ENCODE measurements at regions not wholly inside any gene's neighbourhood (a gene's known extent, or its start where the extent isn't known, plus 50 kb on each side); places are given as distances from the start of the nearest gene placed in this dataset.
"Not testable (repeated sequence)": the region's sequence is repeated elsewhere in the genome, so short reads cannot be mapped to it uniquely, and the experiment has no call there.

- no peak for DNase-seq
Observed at GRCh38 chr20:29687438-29687837, 1570.0 kb upstream of the DEFB115 start.

GRCh38 chr20:29689411-29690225 lies 1567.8 kb upstream of the DEFB115 start:
- DNase-seq, result no peak

- DNase-seq, result no peak
Observed at GRCh38 chr20:29690274-29690673, 1567.2 kb upstream of the DEFB115 start.

- no peak for DNase-seq
Observed at GRCh38 chr20:29740601-29740950, 1516.9 kb upstream of the DEFB115 start.

- DNase-seq, result no peak
Observed at GRCh38 chr20:29740951-29741593, 1516.4 kb upstream of the DEFB115 start.

- DNase-seq, result no peak
Observed at GRCh38 chr20:29741594-29741893, 1515.9 kb upstream of the DEFB115 start.

GRCh38 chr20:29741894-29742698 lies 1515.4 kb upstream of the DEFB115 start:
- DNase-seq, result no peak

GRCh38 chr20:29742699-29743100 lies 1514.8 kb upstream of the DEFB115 start:
- DNase-seq, result no peak

GRCh38 chr20:29743101-29743931 lies 1514.1 kb upstream of the DEFB115 start:
- DNase-seq, result no peak

GRCh38 chr20:29744071-29744470 lies 1513.4 kb upstream of the DEFB115 start:
- no peak for DNase-seq

GRCh38 chr20:29745534-29746245 lies 1511.8 kb upstream of the DEFB115 start:
- DNase-seq, result not testable (repeated sequence)

- no peak for DNase-seq
Observed at GRCh38 chr20:29750268-29750899, 1507.1 kb upstream of the DEFB115 start.

- not testable (repeated sequence) for DNase-seq
Observed at GRCh38 chr20:29752644-29753425, 1504.6 kb upstream of the DEFB115 start.

- DNase-seq, result not testable (repeated sequence)
Observed at GRCh38 chr20:29753426-29753746, 1504.1 kb upstream of the DEFB115 start.

- not testable (repeated sequence) for DNase-seq
Observed at GRCh38 chr20:29753879-29754278, 1503.6 kb upstream of the DEFB115 start.

GRCh38 chr20:29755854-29756498 lies 1501.5 kb upstream of the DEFB115 start:
- not testable (repeated sequence) for DNase-seq

- DNase-seq, result no peak
Observed at GRCh38 chr20:29756664-29757063, 1500.8 kb upstream of the DEFB115 start.

- DNase-seq, result not testable (repeated sequence)
Observed at GRCh38 chr20:29761621-29762385, 1495.7 kb upstream of the DEFB115 start.

- no peak for DNase-seq
Observed at GRCh38 chr20:29762620-29763019, 1494.8 kb upstream of the DEFB115 start.

Measured in left hindlimb (tissue), 1 donor.